NT2/D1 (cell line): ENCODE measurements at regions not wholly inside any gene's neighbourhood (a gene's known extent, or its start where the extent isn't known, plus 50 kb on each side); places are given as distances from the start of the nearest gene placed in this dataset.

Experiments
- DNase-seq: peaks from one replicate; pipeline ENCODE4 v3.0.0-alpha.2; 2011; ENCODE audit warnings: low read depth, low spot score
- H3K27me3 ChIP-seq: 2 replicates; pipeline ENCODE4 v1.6.0; 2011; ENCODE audit warnings: mild to moderate bottlenecking; ENCODE audit not compliant: insufficient read length, insufficient read depth
- H3K36me3 ChIP-seq: 2 replicates; pipeline ENCODE4 v1.6.1; 2011; ENCODE audit warnings: mild to moderate bottlenecking, low read length, mixed read lengths; ENCODE audit not compliant: insufficient read depth, insufficient read length
- H3K4me1 ChIP-seq: 2 replicates; pipeline ENCODE4 v1.5.1; 2011; ENCODE audit not compliant: insufficient read depth, insufficient read length
- H3K4me3 ChIP-seq: 2 replicates; pipeline ENCODE4 v1.5.1; 2011; ENCODE audit warnings: low read depth; ENCODE audit not compliant: insufficient read length
- H3K9ac ChIP-seq: 2 replicates; pipeline ENCODE4 v1.6.0; 2011; ENCODE audit warnings: low read depth; ENCODE audit not compliant: insufficient read length
- H3K9me3 ChIP-seq: 2 replicates; pipeline ENCODE4 v1.5.1; 2011; ENCODE audit warnings: mild to moderate bottlenecking, low read length; ENCODE audit not compliant: insufficient read depth
- SUZ12 ChIP-seq: IDR thresholded peaks from 2 replicates; pipeline ENCODE4 v1.6.1; 2011; ENCODE audit not compliant: insufficient read length, insufficient read depth; ENCODE audit errors: extremely low read depth
- YY1 ChIP-seq: IDR thresholded peaks from 2 replicates; pipeline ENCODE4 v1.6.1; 2011; ENCODE audit not compliant: insufficient read length, insufficient read depth
- ZNF274 ChIP-seq: IDR thresholded peaks from 2 replicates; pipeline ENCODE4 v1.6.1; 2011; ENCODE audit warnings: mild to moderate bottlenecking, low read depth, low read length

GRCh38 chr4:144507311-144508101 is 138.4 kb upstream of the HHIP start:
- Histone ChIP-seq H3K9me3 (no peaks in the 10 kb centered on the region), H3K27me3 (no peaks in the 10 kb centered on the region), H3K4me3 (no peak overlapping the region), H3K9ac (no peak overlapping the region), H3K4me1 (no peaks in the 10 kb centered on the region), H3K36me3 (no peaks in the 10 kb centered on the region)
- no peak for DNase-seq
- TF ChIP-seq YY1 (no peak), SUZ12 (no peak), ZNF274 (no peak)

- DNase-seq, result no peak
- Histone ChIP-seq H3K9ac (no peak overlapping the region), H3K9me3 (no peaks in the 10 kb centered on the region), H3K4me3 (no peak overlapping the region), H3K4me1 (no peaks in the 10 kb centered on the region), H3K27me3 (no peaks in the 10 kb centered on the region), H3K36me3 (no peaks in the 10 kb centered on the region)
- no peak for TF ChIP-seq YY1
- no peak for TF ChIP-seq ZNF274
- no peak for TF ChIP-seq SUZ12
Observed at GRCh38 chr4:144509088-144510015, 136.6 kb upstream of the HHIP start.

GRCh38 chr4:144514736-144515135 is 131.2 kb upstream of the HHIP start:
- no peak overlapping the region for H3K4me3 ChIP-seq
- H3K9me3 ChIP-seq, result no peaks in the 10 kb centered on the region
- DNase-seq, result no peak
- no peaks in the 10 kb centered on the region for H3K4me1 ChIP-seq
- no peaks in the 10 kb centered on the region for H3K27me3 ChIP-seq
- H3K36me3 ChIP-seq, result no peaks in the 10 kb centered on the region
- no peak for TF ChIP-seq ZNF274
- TF ChIP-seq YY1, result no peak
- no peak for TF ChIP-seq SUZ12
- H3K9ac ChIP-seq, result no peak overlapping the region

GRCh38 chr4:144518181-144518895 is 127.6 kb upstream of the HHIP start:
- no peak overlapping the region for H3K4me3 ChIP-seq
- no peak overlapping the region for H3K9ac ChIP-seq
- H3K27me3 ChIP-seq, result no peaks in the 10 kb centered on the region
- no peak for DNase-seq
- no peaks in the 10 kb centered on the region for H3K9me3 ChIP-seq
- no peaks in the 10 kb centered on the region for H3K36me3 ChIP-seq
- TF ChIP-seq ZNF274, result no peak
- no peak for TF ChIP-seq YY1
- no peak for TF ChIP-seq SUZ12
- no peaks in the 10 kb centered on the region for H3K4me1 ChIP-seq

GRCh38 chr4:144531841-144532240 is 114.1 kb upstream of the HHIP start:
- no peak for TF ChIP-seq YY1
- no peak for TF ChIP-seq ZNF274
- TF ChIP-seq SUZ12, result no peak
- H3K9ac ChIP-seq, result no peak overlapping the region
- H3K4me1 ChIP-seq, result no peaks in the 10 kb centered on the region
- DNase-seq, result no peak
- H3K4me3 ChIP-seq, result no peak overlapping the region
- no peaks in the 10 kb centered on the region for H3K9me3 ChIP-seq
- H3K27me3 ChIP-seq, result no peaks in the 10 kb centered on the region
- no peaks in the 10 kb centered on the region for H3K36me3 ChIP-seq

- DNase-seq, result no peak
- no peaks in the 10 kb centered on the region for H3K4me1 ChIP-seq
- no peak overlapping the region for H3K9ac ChIP-seq
- H3K9me3 ChIP-seq, result no peaks in the 10 kb centered on the region; the same call in 1 of the 2 replicates
- H3K4me3 ChIP-seq, result no peak overlapping the region
- H3K27me3 ChIP-seq, result no peaks in the 10 kb centered on the region
- H3K36me3 ChIP-seq, result no peaks in the 10 kb centered on the region
- no peak for TF ChIP-seq SUZ12
- TF ChIP-seq YY1, result no peak
- no peak for TF ChIP-seq ZNF274
Observed at GRCh38 chr4:144547678-144548298, 98.2 kb upstream of the HHIP start.
